ENCODE measurements at regions not wholly inside any gene's neighbourhood (a gene's known extent, or its start where the extent isn't known, plus 50 kb on each side); places are given as distances from the start of the nearest gene placed in this dataset.

GRCh38 chr15:70539912-70540530 is 223.3 kb downstream of the UACA start:
- TF ChIP-seq CTCF (IDR thresholded peaks at IDR 0.05), result no peak
- no peak for TF ChIP-seq POLR2A (IDR thresholded peaks at IDR 0.05)
